Gastroesophageal sphincter (tissue), 3 donors: ENCODE measurements at regions not wholly inside any gene's neighbourhood (a gene's known extent, or its start where the extent isn't known, plus 50 kb on each side); places are given as distances from the start of the nearest gene placed in this dataset.

ENCODE experiments used
- CTCF ChIP-seq, 4 experiments: fragments of 200-600 bp in 2 of 4; fragments of 450-650 bp in 2 of 4; sonication (generic) in 1 of 4; IDR thresholded peaks; one replicate each; pipeline ENCODE4 v1.5.1; 2017 to 2019; ENCODE audit warnings: antibody characterized with exemption in 4 of 4, mild to moderate bottlenecking in 2 of 4, moderate library complexity in 2 of 4
- EP300 ChIP-seq: sonication (generic); formaldehyde crosslinking; IDR thresholded peaks from one replicate; pipeline ENCODE4 v1.6.1; 2017; ENCODE audit warnings: antibody characterized with exemption, mild to moderate bottlenecking
- POLR2A ChIP-seq, 2 donors: fragments of 450-650 bp; IDR thresholded peaks; one replicate each; pipeline ENCODE4 v1.6.1; 2017; ENCODE audit warnings: antibody characterized with exemption in 2 of 2, mild to moderate bottlenecking in 2 of 2, moderate library complexity in 1 of 2
- POLR2AphosphoS5 ChIP-seq: sonication (generic); formaldehyde crosslinking; IDR thresholded peaks from one replicate; pipeline ENCODE4 v1.6.1; 2017; ENCODE audit warnings: antibody characterized with exemption

GRCh38 chr11:37391615-37392014 is 793.6 kb upstream of the RAG2 start:
- no peak for TF ChIP-seq EP300
- TF ChIP-seq CTCF (IDR thresholded peaks at IDR 0.05): no peak
- TF ChIP-seq POLR2A (IDR thresholded peaks at IDR 0.05): no peak
- TF ChIP-seq POLR2AphosphoS5: no peak
